Parathyroid adenoma (tissue), 2 donors: ENCODE measurements at regions not wholly inside any gene's neighbourhood (a gene's known extent, or its start where the extent isn't known, plus 50 kb on each side); places are given as distances from the start of the nearest gene placed in this dataset.

ENCODE experiments used
- H2AFZ ChIP-seq: fragments of 300-600 bp; sonication (generic); one replicate; pipeline ENCODE4 v1.7.0; 2017; ENCODE audit warnings: antibody characterized with exemption, mild to moderate bottlenecking
- H3K27ac ChIP-seq: fragments of 300-600 bp; sonication (generic); one replicate; pipeline ENCODE4 v1.7.0; 2017
- H3K27me3 ChIP-seq: fragments of 300-600 bp; sonication (generic); one replicate; pipeline ENCODE4 v1.7.0; 2017; ENCODE audit warnings: low read length; ENCODE audit not compliant: control insufficient read depth, insufficient read depth
- H3K36me3 ChIP-seq: fragments of 300-600 bp; sonication (generic); one replicate; pipeline ENCODE4 v1.7.0; 2017; ENCODE audit warnings: low read length; ENCODE audit not compliant: control insufficient read depth, insufficient read depth
- H3K4me1 ChIP-seq: fragments of 300-600 bp; sonication (generic); one replicate; pipeline ENCODE4 v1.7.0; 2017; ENCODE audit warnings: control low read depth
- H3K4me2 ChIP-seq: fragments of 300-600 bp; sonication (generic); one replicate; pipeline ENCODE4 v1.7.0; 2017; ENCODE audit warnings: low read length
- H3K4me3 ChIP-seq: fragments of 300-600 bp; sonication (generic); one replicate; pipeline ENCODE4 v1.7.0; 2017; ENCODE audit warnings: low read depth, low read length
- H3K79me2 ChIP-seq: fragments of 300-600 bp; sonication (generic); one replicate; pipeline ENCODE4 v1.7.0; 2017; ENCODE audit warnings: control low read depth
- H3K9ac ChIP-seq: fragments of 300-600 bp; sonication (generic); one replicate; pipeline ENCODE4 v1.7.0; 2017; ENCODE audit warnings: mild to moderate bottlenecking
- H3K9me3 ChIP-seq: fragments of 300-600 bp; sonication (generic); one replicate; pipeline ENCODE4 v1.7.0; 2017; ENCODE audit warnings: low read length; ENCODE audit not compliant: control insufficient read depth
- TF ChIP-seq, protein P1 (sequence below): fragments of 300-600 bp; sonication (generic); IDR thresholded peaks from one replicate; pipeline ENCODE4 v1.7.0; 2017; ENCODE audit warnings: antibody characterized with exemption, mild to moderate bottlenecking
- donor health status: primary hyperparathyroidism.

DNA sequence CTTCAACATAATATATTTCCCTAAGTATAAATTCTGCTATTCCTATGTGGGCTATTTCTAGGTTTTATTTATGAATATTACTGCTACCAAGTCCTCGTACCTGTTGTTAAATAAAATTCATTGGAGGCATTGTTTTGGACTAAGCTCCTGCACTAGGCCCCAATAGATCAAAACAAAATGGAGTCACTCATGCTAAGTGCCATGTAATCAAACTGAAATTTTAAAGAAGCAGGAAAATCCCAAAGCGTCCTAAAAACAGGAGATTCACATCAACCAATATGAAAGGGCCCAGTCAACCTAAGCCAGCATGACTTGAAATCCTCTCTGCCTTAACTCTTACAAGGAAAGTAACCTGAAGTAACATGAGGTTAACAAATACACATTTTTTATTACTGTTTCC lies 743.2 kb downstream of the TRAM1L1 start:
- Histone ChIP-seq H2AFZ (no peak overlapping the region), H3K36me3 (no peaks in the 10 kb centered on the region), H3K4me2 (no peak overlapping the region), H3K27ac (no peak overlapping the region), H3K4me1 (no peaks in the 10 kb centered on the region), H3K9me3 (no peaks in the 10 kb centered on the region), H3K27me3 (no peaks in the 10 kb centered on the region), H3K4me3 (no peak overlapping the region), H3K9ac (no peak overlapping the region), H3K79me2 (no peaks in the 10 kb centered on the region)
- TF ChIP-seq, protein P1, sequence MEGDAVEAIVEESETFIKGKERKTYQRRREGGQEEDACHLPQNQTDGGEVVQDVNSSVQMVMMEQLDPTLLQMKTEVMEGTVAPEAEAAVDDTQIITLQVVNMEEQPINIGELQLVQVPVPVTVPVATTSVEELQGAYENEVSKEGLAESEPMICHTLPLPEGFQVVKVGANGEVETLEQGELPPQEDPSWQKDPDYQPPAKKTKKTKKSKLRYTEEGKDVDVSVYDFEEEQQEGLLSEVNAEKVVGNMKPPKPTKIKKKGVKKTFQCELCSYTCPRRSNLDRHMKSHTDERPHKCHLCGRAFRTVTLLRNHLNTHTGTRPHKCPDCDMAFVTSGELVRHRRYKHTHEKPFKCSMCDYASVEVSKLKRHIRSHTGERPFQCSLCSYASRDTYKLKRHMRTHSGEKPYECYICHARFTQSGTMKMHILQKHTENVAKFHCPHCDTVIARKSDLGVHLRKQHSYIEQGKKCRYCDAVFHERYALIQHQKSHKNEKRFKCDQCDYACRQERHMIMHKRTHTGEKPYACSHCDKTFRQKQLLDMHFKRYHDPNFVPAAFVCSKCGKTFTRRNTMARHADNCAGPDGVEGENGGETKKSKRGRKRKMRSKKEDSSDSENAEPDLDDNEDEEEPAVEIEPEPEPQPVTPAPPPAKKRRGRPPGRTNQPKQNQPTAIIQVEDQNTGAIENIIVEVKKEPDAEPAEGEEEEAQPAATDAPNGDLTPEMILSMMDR = no peak

DNA sequence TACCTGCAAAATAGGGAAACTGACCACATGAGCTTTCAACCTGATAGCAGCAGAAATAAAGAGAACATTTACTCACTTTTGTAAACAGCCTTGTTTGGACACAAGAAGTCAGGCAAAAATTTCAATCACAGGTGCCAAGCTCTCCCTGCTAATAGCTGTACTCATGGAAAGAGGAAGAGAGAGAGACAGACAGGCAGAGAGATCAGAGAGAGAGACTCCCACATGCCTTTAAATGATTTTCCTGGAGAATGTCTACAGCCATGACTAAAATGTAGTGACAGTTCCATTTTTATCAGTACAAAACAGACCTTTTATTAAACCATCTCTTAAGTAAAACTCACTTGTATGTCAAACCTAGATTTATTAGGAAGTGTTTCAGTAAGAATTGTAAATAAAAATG lies 752.9 kb downstream of the TRAM1L1 start:
- Histone ChIP-seq H3K4me2 (no peak overlapping the region), H3K4me1 (no peaks in the 10 kb centered on the region), H3K36me3 (no peaks in the 10 kb centered on the region), H3K9ac (no peak overlapping the region), H3K4me3 (no peak overlapping the region), H3K27ac (no peak overlapping the region), H3K9me3 (no peaks in the 10 kb centered on the region), H3K27me3 (no peaks in the 10 kb centered on the region), H3K79me2 (no peaks in the 10 kb centered on the region), H2AFZ (no peak overlapping the region)
- TF ChIP-seq, protein P1 = no peak

GRCh38 chr4:116328261-116328860 lies 757.0 kb downstream of the TRAM1L1 start:
- H3K4me1 ChIP-seq = no peaks in the 10 kb centered on the region
- H2AFZ ChIP-seq = no peak overlapping the region
- H3K4me2 ChIP-seq = no peak overlapping the region
- no peak overlapping the region for H3K4me3 ChIP-seq
- TF ChIP-seq, protein P1 = no peak
- no peak overlapping the region for H3K9ac ChIP-seq
- no peaks in the 10 kb centered on the region for H3K9me3 ChIP-seq
- H3K27ac ChIP-seq = no peak overlapping the region
- no peaks in the 10 kb centered on the region for H3K79me2 ChIP-seq
- H3K36me3 ChIP-seq = no peaks in the 10 kb centered on the region
- no peaks in the 10 kb centered on the region for H3K27me3 ChIP-seq

GRCh38 chr4:116323606-116324005 lies 761.8 kb downstream of the TRAM1L1 start:
- Histone ChIP-seq H3K9ac (no peak overlapping the region), H3K36me3 (no peaks in the 10 kb centered on the region), H3K27me3 (no peaks in the 10 kb centered on the region), H3K27ac (no peak overlapping the region), H3K79me2 (no peaks in the 10 kb centered on the region), H3K9me3 (no peaks in the 10 kb centered on the region), H3K4me3 (no peak overlapping the region), H3K4me2 (no peak overlapping the region), H3K4me1 (no peaks in the 10 kb centered on the region), H2AFZ (no peak overlapping the region)
- TF ChIP-seq, protein P1 = no peak

DNA sequence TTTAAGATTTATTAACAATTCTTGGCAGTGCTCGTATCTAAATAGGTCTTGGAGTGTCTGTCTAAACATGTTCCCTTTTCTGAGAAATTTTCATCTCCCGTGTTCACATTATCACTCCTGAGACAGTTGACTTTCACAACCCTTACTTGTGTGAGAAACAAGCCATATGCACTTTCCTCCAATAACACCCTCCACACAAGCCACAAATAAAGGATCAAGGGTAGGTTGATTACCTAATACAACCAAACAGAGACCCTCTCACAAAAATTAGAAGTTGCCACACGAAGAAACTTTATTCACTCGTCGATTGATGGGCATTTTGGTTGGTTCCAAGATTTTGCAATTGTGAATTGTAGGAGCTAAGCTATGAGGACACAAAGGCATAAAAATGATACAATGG lies 763.9 kb downstream of the TRAM1L1 start:
- no peaks in the 10 kb centered on the region for H3K79me2 ChIP-seq

More for the DNA sequence above, 763.9 kb downstream of the TRAM1L1 start:
- Histone ChIP-seq H3K9me3 (no peaks in the 10 kb centered on the region), H3K4me1 (no peaks in the 10 kb centered on the region), H3K27me3 (no peaks in the 10 kb centered on the region), H3K27ac (no peak overlapping the region), H3K9ac (no peak overlapping the region), H3K36me3 (no peaks in the 10 kb centered on the region), H3K4me2 (no peak overlapping the region), H3K4me3 (no peak overlapping the region), H2AFZ (no peak overlapping the region)
- TF ChIP-seq, protein P1 = no peak
